ENCODE measurements at regions not wholly inside any gene's neighbourhood (a gene's known extent, or its start where the extent isn't known, plus 50 kb on each side); places are given as distances from the start of the nearest gene placed in this dataset.
"Not testable (repeated sequence)": the region's sequence is repeated elsewhere in the genome, so short reads cannot be mapped to it uniquely, and the experiment has no call there.

GRCh38 chr5:56301069-56301468, 67.9 kb upstream of the ANKRD55 start:
- no peaks in the 10 kb centered on the region for H3K36me3 ChIP-seq (ENCODE audit: control insufficient read depth, insufficient read depth, low read length)
- no peak overlapping the region for H3K4me3 ChIP-seq (ENCODE audit: low read length)
- H3K27ac ChIP-seq (ENCODE audit: low read length) = no peak overlapping the region
- no peaks in the 10 kb centered on the region for H3K27me3 ChIP-seq (ENCODE audit: control insufficient read depth, insufficient read depth, low read length)
- no peaks in the 10 kb centered on the region for H3K4me1 ChIP-seq (ENCODE audit: control insufficient read depth, insufficient read depth, low read length)
- 100% methylated on average over 1 of the region's 2 CpGs for WGBS (ENCODE audit: insufficient coverage, low lambda C conversion rate)
- H3K9me3 ChIP-seq (ENCODE audit: control insufficient read depth, low read depth, low read length) = no peaks in the 10 kb centered on the region
- DNase-seq = no peak

GRCh38 chr5:56299212-56299611, 66.1 kb upstream of the ANKRD55 start:
- H3K4me1 ChIP-seq (ENCODE audit: control insufficient read depth, insufficient read depth, low read length) = no peaks in the 10 kb centered on the region
- no peak overlapping the region for H3K27ac ChIP-seq (ENCODE audit: low read length)
- H3K4me3 ChIP-seq (ENCODE audit: low read length) = no peak overlapping the region
- peaks cover 5% of the 10 kb centered on the region for H3K9me3 ChIP-seq (ENCODE audit: control insufficient read depth, low read depth, low read length)
- H3K36me3 ChIP-seq (ENCODE audit: control insufficient read depth, insufficient read depth, low read length) = no peaks in the 10 kb centered on the region
- DNase-seq = no peak
- WGBS (ENCODE audit: insufficient coverage, low lambda C conversion rate) = 100% methylated on average over 1 of the region's 5 CpGs
- H3K27me3 ChIP-seq (ENCODE audit: control insufficient read depth, insufficient read depth, low read length) = no peaks in the 10 kb centered on the region

- H3K9me3 ChIP-seq (ENCODE audit: control insufficient read depth, low read depth, low read length) = peaks cover 5% of the 10 kb centered on the region
- H3K36me3 ChIP-seq (ENCODE audit: control insufficient read depth, insufficient read depth, low read length) = no peaks in the 10 kb centered on the region
- no peaks in the 10 kb centered on the region for H3K4me1 ChIP-seq (ENCODE audit: control insufficient read depth, insufficient read depth, low read length)
- H3K4me3 ChIP-seq (ENCODE audit: low read length) = no peak overlapping the region
- WGBS (ENCODE audit: insufficient coverage, low lambda C conversion rate) = no CpG with 5 or more reads among the region's 8 CpGs
- no peak for DNase-seq
- H3K27ac ChIP-seq (ENCODE audit: low read length) = no peak overlapping the region
- H3K27me3 ChIP-seq (ENCODE audit: control insufficient read depth, insufficient read depth, low read length) = no peaks in the 10 kb centered on the region
Measured at GRCh38 chr5:56298336-56299090, 65.4 kb upstream of the ANKRD55 start.

- no CpG with 5 or more reads among the region's 2 CpGs for WGBS (ENCODE audit: insufficient coverage, low lambda C conversion rate)
- no peaks in the 10 kb centered on the region for H3K4me1 ChIP-seq (ENCODE audit: control insufficient read depth, insufficient read depth, low read length)
- H3K36me3 ChIP-seq (ENCODE audit: control insufficient read depth, insufficient read depth, low read length) = no peaks in the 10 kb centered on the region
- no peak overlapping the region for H3K4me3 ChIP-seq (ENCODE audit: low read length)
- peaks cover 5% of the 10 kb centered on the region for H3K9me3 ChIP-seq (ENCODE audit: control insufficient read depth, low read depth, low read length)
- no peaks in the 10 kb centered on the region for H3K27me3 ChIP-seq (ENCODE audit: control insufficient read depth, insufficient read depth, low read length)
- no peak for DNase-seq
- H3K27ac ChIP-seq (ENCODE audit: low read length) = no peak overlapping the region
Measured at GRCh38 chr5:56297851-56298250, 64.7 kb upstream of the ANKRD55 start.

GRCh38 chr5:56295311-56295710, 62.2 kb upstream of the ANKRD55 start:
- DNase-seq; H3K36me3 ChIP-seq (ENCODE audit: control insufficient read depth, insufficient read depth, low read length); H3K9me3 ChIP-seq (ENCODE audit: control insufficient read depth, low read depth, low read length); H3K4me3 ChIP-seq (ENCODE audit: low read length); H3K27me3 ChIP-seq (ENCODE audit: control insufficient read depth, insufficient read depth, low read length); H3K27ac ChIP-seq (ENCODE audit: low read length); H3K4me1 ChIP-seq (ENCODE audit: control insufficient read depth, insufficient read depth, low read length): not testable (repeated sequence)
- WGBS (ENCODE audit: insufficient coverage, low lambda C conversion rate) = no CpG with 5 or more reads among the region's 23 CpGs

GRCh38 chr5:56294354-56294753, 61.2 kb upstream of the ANKRD55 start:
- H3K36me3 ChIP-seq (ENCODE audit: control insufficient read depth, insufficient read depth, low read length) = no peaks in the 10 kb centered on the region
- no peak overlapping the region for H3K4me3 ChIP-seq (ENCODE audit: low read length)
- DNase-seq = no peak
- no peaks in the 10 kb centered on the region for H3K27me3 ChIP-seq (ENCODE audit: control insufficient read depth, insufficient read depth, low read length)
- no peaks in the 10 kb centered on the region for H3K4me1 ChIP-seq (ENCODE audit: control insufficient read depth, insufficient read depth, low read length)
- peaks cover 5% of the 10 kb centered on the region for H3K9me3 ChIP-seq (ENCODE audit: control insufficient read depth, low read depth, low read length)
- WGBS (ENCODE audit: insufficient coverage, low lambda C conversion rate) = no CpG with 5 or more reads among the region's 2 CpGs
- no peak overlapping the region for H3K27ac ChIP-seq (ENCODE audit: low read length)

GRCh38 chr5:56292874-56293273, 59.7 kb upstream of the ANKRD55 start:
- not testable (repeated sequence) for H3K4me3 ChIP-seq (ENCODE audit: low read length); H3K9me3 ChIP-seq (ENCODE audit: control insufficient read depth, low read depth, low read length); DNase-seq; H3K27me3 ChIP-seq (ENCODE audit: control insufficient read depth, insufficient read depth, low read length); H3K27ac ChIP-seq (ENCODE audit: low read length); H3K4me1 ChIP-seq (ENCODE audit: control insufficient read depth, insufficient read depth, low read length); H3K36me3 ChIP-seq (ENCODE audit: control insufficient read depth, insufficient read depth, low read length)
- WGBS (ENCODE audit: insufficient coverage, low lambda C conversion rate) = no CpG with 5 or more reads among the region's 2 CpGs

GRCh38 chr5:56291661-56292374, 58.7 kb upstream of the ANKRD55 start:
- H3K9me3 ChIP-seq (ENCODE audit: control insufficient read depth, low read depth, low read length) = peaks cover 5% of the 10 kb centered on the region
- H3K4me3 ChIP-seq (ENCODE audit: low read length) = no peak overlapping the region
- H3K4me1 ChIP-seq (ENCODE audit: control insufficient read depth, insufficient read depth, low read length) = no peaks in the 10 kb centered on the region
- WGBS (ENCODE audit: insufficient coverage, low lambda C conversion rate) = 100% methylated on average over 1 of the region's 3 CpGs
- H3K27ac ChIP-seq (ENCODE audit: low read length) = no peak overlapping the region
- DNase-seq = no peak
- no peaks in the 10 kb centered on the region for H3K36me3 ChIP-seq (ENCODE audit: control insufficient read depth, insufficient read depth, low read length)
- no peaks in the 10 kb centered on the region for H3K27me3 ChIP-seq (ENCODE audit: control insufficient read depth, insufficient read depth, low read length)

GRCh38 chr5:56291079-56291643, 58.0 kb upstream of the ANKRD55 start:
- DNase-seq = no peak
- H3K27me3 ChIP-seq (ENCODE audit: control insufficient read depth, insufficient read depth, low read length) = no peaks in the 10 kb centered on the region
- H3K4me3 ChIP-seq (ENCODE audit: low read length) = no peak overlapping the region
- H3K4me1 ChIP-seq (ENCODE audit: control insufficient read depth, insufficient read depth, low read length) = no peaks in the 10 kb centered on the region
- no peak overlapping the region for H3K27ac ChIP-seq (ENCODE audit: low read length)
- peaks cover 5% of the 10 kb centered on the region for H3K9me3 ChIP-seq (ENCODE audit: control insufficient read depth, low read depth, low read length)
- WGBS (ENCODE audit: insufficient coverage, low lambda C conversion rate) = no CpG with 5 or more reads among the region's 1 CpG
- H3K36me3 ChIP-seq (ENCODE audit: control insufficient read depth, insufficient read depth, low read length) = no peaks in the 10 kb centered on the region

- Histone ChIP-seq H3K36me3 (ENCODE audit: control insufficient read depth, insufficient read depth, low read length) (no peaks in the 10 kb centered on the region), H3K4me3 (ENCODE audit: low read length) (no peak overlapping the region), H3K4me1 (ENCODE audit: control insufficient read depth, insufficient read depth, low read length) (no peaks in the 10 kb centered on the region), H3K9me3 (ENCODE audit: control insufficient read depth, low read depth, low read length) (peaks cover 4% of the 10 kb centered on the region), H3K27ac (ENCODE audit: low read length) (no peak overlapping the region), H3K27me3 (ENCODE audit: control insufficient read depth, insufficient read depth, low read length) (no peaks in the 10 kb centered on the region)
- no peak for DNase-seq
- WGBS (ENCODE audit: insufficient coverage, low lambda C conversion rate) = no CpG with 5 or more reads among the region's 4 CpGs
Measured at GRCh38 chr5:56290378-56291078, 57.4 kb upstream of the ANKRD55 start.
